SK-N-SH (cell line): ENCODE measurements at regions not wholly inside any gene's neighbourhood (a gene's known extent, or its start where the extent isn't known, plus 50 kb on each side); places are given as distances from the start of the nearest gene placed in this dataset.
"Not testable (repeated sequence)": the region's sequence is repeated elsewhere in the genome, so short reads cannot be mapped to it uniquely, and the experiment has no call there.

Experiments used
- CTCF ChIA-PET: fragments of 300-600, 350-600 bp; formaldehyde crosslinking; extraction: SDS; loops from one replicate; lab custom pipeline; 2021; lab: Yijun Ruan, JAX
- POLR2A ChIA-PET: fragments of 350-600 bp; sonication (Branson Sonifier 250); formaldehyde crosslinking; extraction: SDS; loops from one replicate; lab custom pipeline; 2020; ENCODE audit warnings: antibody characterized with exemption, inconsistent platforms; lab: Yijun Ruan, JAX
- DNase-seq: peaks from one replicate; pipeline ENCODE4 v3.0.0; 2012
- H2AFZ ChIP-seq: fragments of 200-600 bp; sonication (generic); 2 replicates; pipeline ENCODE4 v1.8.1; 2016; ENCODE audit warnings: antibody characterized with exemption, mild to moderate bottlenecking, low read depth
- H3F3A ChIP-seq: fragments of 200-600 bp; sonication (generic); replicated peaks from 2 replicates; pipeline ENCODE3; 2016; ENCODE audit warnings: antibody characterized with exemption, mild to moderate bottlenecking; ENCODE audit not compliant: insufficient read depth
- H3K27ac ChIP-seq, 2 experiments: fragments of 200-500 bp in 1 of 2; fragments of 200-600 bp in 1 of 2; sonication (Bioruptor generic) in 1 of 2; sonication (generic), shearing (Covaris generic) in 1 of 2; 2 replicates each; pipeline versions ENCODE4 v1.5.1 to v1.6.1; 2014 to 2016; ENCODE audit warnings: low read depth in 2 of 2, inconsistent platforms in 1 of 2, low read length in 1 of 2, mild to moderate bottlenecking in 1 of 2, mixed read lengths in 1 of 2
- H3K27me3 ChIP-seq: fragments of 200-600 bp; sonication (generic), shearing (Covaris generic); 2 replicates; pipeline ENCODE4 v1.6.1; 2016; ENCODE audit warnings: mixed run types; ENCODE audit not compliant: insufficient read depth
- H3K36me3 ChIP-seq, 2 experiments: fragments of 200-500 bp in 1 of 2; fragments of 200-600 bp in 1 of 2; sonication (Bioruptor generic) in 1 of 2; sonication (generic) in 1 of 2; replicated peaks in 1 of 2; 2 replicates each; pipeline versions ENCODE3 to v1.5.1; 2014 to 2016; ENCODE audit warnings: low read length in 1 of 2, mild to moderate bottlenecking in 1 of 2; ENCODE audit not compliant: insufficient read depth in 2 of 2, control insufficient read depth in 1 of 2
- H3K4me1 ChIP-seq, 2 experiments: fragments of 200-500 bp in 1 of 2; fragments of 200-600 bp in 1 of 2; sonication (Bioruptor generic) in 1 of 2; sonication (generic), shearing (Covaris generic) in 1 of 2; 2 replicates each; pipeline versions ENCODE4 v1.5.1 to v1.6.1; 2014 to 2016; ENCODE audit warnings: low read depth in 1 of 2, low read length in 1 of 2, mixed run types in 1 of 2; ENCODE audit not compliant: insufficient read depth in 2 of 2, control insufficient read depth in 1 of 2
- H3K4me2 ChIP-seq: fragments of 200-600 bp; sonication (generic), shearing (Covaris generic); 2 replicates; pipeline ENCODE4 v1.6.1; 2017; ENCODE audit warnings: mixed run types
- H3K4me3 ChIP-seq, 2 experiments: fragments of 200-500 bp in 1 of 2; fragments of 200-600 bp in 1 of 2; sonication (Bioruptor generic) in 1 of 2; sonication (generic), shearing (Covaris generic) in 1 of 2; 2 replicates each; pipeline versions ENCODE4 v1.5.1 to v1.8.1; 2014 to 2016; ENCODE audit warnings: low read depth in 2 of 2, inconsistent platforms in 1 of 2, low read length in 1 of 2, mild to moderate bottlenecking in 1 of 2, mixed read lengths in 1 of 2, moderate library complexity in 1 of 2
- H3K79me2 ChIP-seq: fragments of 200-600 bp; sonication (generic); 2 replicates; pipeline ENCODE4 v1.8.1; 2017; ENCODE audit warnings: mild to moderate bottlenecking; ENCODE audit not compliant: insufficient read depth
- H3K9ac ChIP-seq: fragments of 200-600 bp; sonication (generic); 2 replicates; pipeline ENCODE4 v1.6.1; 2017; ENCODE audit warnings: mixed run types
- H3K9me2 ChIP-seq: fragments of 200-600 bp; sonication (generic); 2 replicates; pipeline ENCODE4 v1.6.1; 2017; ENCODE audit warnings: mixed run types
- H3K9me3 ChIP-seq: fragments of 200-600 bp; sonication (generic); 2 replicates; pipeline ENCODE4 v1.6.1; 2017; ENCODE audit warnings: mixed run types, mild to moderate bottlenecking, moderate library complexity
- H4K20me1 ChIP-seq: fragments of 200-600 bp; sonication (generic); 2 replicates; pipeline ENCODE4 v1.6.1; 2017; ENCODE audit warnings: mild to moderate bottlenecking, mixed run types; ENCODE audit not compliant: insufficient read depth
- CHD2 ChIP-seq: fragments of 150-350 bp; IDR thresholded peaks from 2 replicates; pipeline ENCODE4 v1.6.1; 2018; ENCODE audit warnings: low read length; ENCODE audit not compliant: partially characterized antibody
- EP300 ChIP-seq, 2 experiments: IDR thresholded peaks; 2 replicates each; pipeline versions ENCODE4 v1.4.0 to v1.6.1; 2012; ENCODE audit warnings: borderline replicate concordance in 1 of 2, low read depth in 1 of 2, low read length in 1 of 2
- FOSL2 ChIP-seq: IDR thresholded peaks from 2 replicates; pipeline ENCODE4 v1.4.0; 2012; ENCODE audit warnings: low read depth, mild to moderate bottlenecking, moderate library complexity, borderline replicate concordance
- FOXJ3 ChIP-seq: sonication (generic); formaldehyde crosslinking; IDR thresholded peaks from 2 replicates; pipeline ENCODE4 v1.5.1; 2020; ENCODE audit warnings: mild to moderate bottlenecking, missing genetic modification reagents
- FOXM1 ChIP-seq: IDR thresholded peaks from 2 replicates; pipeline ENCODE4 v1.4.0; 2012; ENCODE audit warnings: low read depth, mild to moderate bottlenecking
- GABPA ChIP-seq: IDR thresholded peaks from 2 replicates; pipeline ENCODE4 v1.4.0; 2012; ENCODE audit warnings: low read depth, mild to moderate bottlenecking
- MEF2A ChIP-seq: IDR thresholded peaks from 2 replicates; pipeline ENCODE4 v1.4.0; 2012; ENCODE audit warnings: low read depth, borderline replicate concordance
- NRF1 ChIP-seq: IDR thresholded peaks from 2 replicates; pipeline ENCODE4 v1.6.1; 2012; ENCODE audit warnings: low read depth, mild to moderate bottlenecking, low read length
- RAD21 ChIP-seq: IDR thresholded peaks from 2 replicates; pipeline ENCODE4 v1.6.1; 2012; ENCODE audit warnings: mild to moderate bottlenecking, low read length
- RCOR1 ChIP-seq: fragments of 150-350 bp; IDR thresholded peaks from 2 replicates; pipeline ENCODE4 v1.6.1; 2017; ENCODE audit warnings: antibody characterized with exemption, low read length
- SIN3A ChIP-seq: IDR thresholded peaks from 2 replicates; pipeline ENCODE4 v1.6.1; 2012; ENCODE audit warnings: low read depth, mild to moderate bottlenecking, low read length, moderate library complexity, borderline replicate concordance
- TAF1 ChIP-seq: IDR thresholded peaks from 2 replicates; pipeline ENCODE4 v1.6.1; 2012; ENCODE audit warnings: low read depth, mild to moderate bottlenecking, low read length, moderate library complexity, borderline replicate concordance
- YY1 ChIP-seq: IDR thresholded peaks from 2 replicates; pipeline ENCODE4 v1.4.0; 2012; ENCODE audit warnings: low read depth, mild to moderate bottlenecking
- WGBS: methylation state at CpG from one replicate; pipeline ENCODE4 v1.1.6; 2017; ENCODE audit warnings: low lambda C conversion rate; 5-methylcytosine and 5-hydroxymethylcytosine counted together
- TF ChIP-seq, protein P1 (sequence below): fragments of 150-350 bp; IDR thresholded peaks from 2 replicates; pipeline ENCODE4 v1.6.1; 2016; ENCODE audit warnings: mild to moderate bottlenecking, low read depth, low read length
- TF ChIP-seq, protein P2 (sequence below): fragments of 150-350 bp; IDR thresholded peaks from 2 replicates; pipeline ENCODE4 v1.6.1; 2017; ENCODE audit warnings: antibody characterized with exemption, low read length, low read depth, borderline replicate concordance

DNA sequence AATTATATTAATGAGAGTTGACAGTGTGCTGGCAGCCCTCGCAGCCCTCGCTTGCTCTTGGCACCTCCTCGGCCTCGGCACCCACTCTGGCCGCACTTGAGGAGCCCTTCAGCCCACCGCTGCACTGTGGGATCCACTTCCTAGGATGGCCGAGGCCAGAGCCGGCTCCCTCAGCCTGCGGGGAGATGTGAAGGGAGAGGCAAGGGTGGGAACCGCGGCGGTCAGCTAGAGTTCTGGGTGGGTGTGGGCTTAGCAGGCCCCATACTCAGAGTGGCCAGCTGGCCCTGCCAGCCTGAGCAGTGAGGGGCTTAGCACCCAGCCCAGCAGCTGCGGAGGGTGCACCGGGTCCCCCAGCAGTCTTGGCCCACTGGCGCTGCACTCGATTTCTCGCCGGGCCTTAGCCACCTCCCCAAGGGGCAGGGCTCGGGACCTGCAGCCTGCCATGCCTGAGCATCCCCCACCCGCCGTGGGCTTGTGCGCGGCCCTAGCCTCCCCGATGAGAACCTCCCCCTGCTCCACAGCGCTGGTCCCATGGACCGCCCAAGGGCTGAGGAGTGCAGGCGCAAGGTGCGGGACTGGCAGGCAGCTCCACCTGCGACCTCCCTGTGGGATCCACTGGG, 68.2 kb upstream of the LRRTM4 start:
- TF ChIP-seq MEF2A = no peak
- no peak for TF ChIP-seq SIN3A
- no peak for TF ChIP-seq FOSL2
- no peak for TF ChIP-seq FOXM1
- no peak for TF ChIP-seq YY1
- TF ChIP-seq TAF1 = no peak
- no peak for TF ChIP-seq NRF1
- TF ChIP-seq, protein P1, sequence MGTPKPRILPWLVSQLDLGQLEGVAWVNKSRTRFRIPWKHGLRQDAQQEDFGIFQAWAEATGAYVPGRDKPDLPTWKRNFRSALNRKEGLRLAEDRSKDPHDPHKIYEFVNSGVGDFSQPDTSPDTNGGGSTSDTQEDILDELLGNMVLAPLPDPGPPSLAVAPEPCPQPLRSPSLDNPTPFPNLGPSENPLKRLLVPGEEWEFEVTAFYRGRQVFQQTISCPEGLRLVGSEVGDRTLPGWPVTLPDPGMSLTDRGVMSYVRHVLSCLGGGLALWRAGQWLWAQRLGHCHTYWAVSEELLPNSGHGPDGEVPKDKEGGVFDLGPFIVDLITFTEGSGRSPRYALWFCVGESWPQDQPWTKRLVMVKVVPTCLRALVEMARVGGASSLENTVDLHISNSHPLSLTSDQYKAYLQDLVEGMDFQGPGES = no peak
- TF ChIP-seq GABPA = no peak
- no peak for TF ChIP-seq RAD21
- TF ChIP-seq, all 33 proteins: peak for 0
- Histone ChIP-seq H3K27ac (no peak overlapping the region), H3K4me2 (no peak overlapping the region), H3K9me2 (no peaks in the 10 kb centered on the region), H2AFZ (no peak overlapping the region), H3K9me3 (peaks cover 3% of the 10 kb centered on the region; the same call in 1 of the 2 replicates), H3K4me3 (no peak overlapping the region), H4K20me1 (no peaks in the 10 kb centered on the region), H3K4me1 (no peaks in the 10 kb centered on the region), H3K9ac (no peak overlapping the region), H3F3A (no peaks in the 10 kb centered on the region), H3K27me3 (no peaks in the 10 kb centered on the region), H3K36me3 (no peaks in the 10 kb centered on the region), H3K79me2 (no peaks in the 10 kb centered on the region)
- no peak for DNase-seq
- ChIA-PET CTCF (no interaction called here), POLR2A (no interaction called here)
- WGBS = 51% methylated on average over 12 of the region's 29 CpGs

- POLR2A ChIA-PET, CTCF ChIA-PET: not testable (repeated sequence)
Observed at GRCh38 chr2:77592955-77593354, 70.8 kb upstream of the LRRTM4 start.

GRCh38 chr2:77602771-77603170, 80.6 kb upstream of the LRRTM4 start:
- no peaks in the 10 kb centered on the region for H3K79me2 ChIP-seq
- H3K27me3 ChIP-seq = no peaks in the 10 kb centered on the region
- H4K20me1 ChIP-seq = no peaks in the 10 kb centered on the region
- POLR2A ChIA-PET = no interaction called here
- no peak overlapping the region for H3K27ac ChIP-seq
- H3K36me3 ChIP-seq = no peaks in the 10 kb centered on the region
- no peaks in the 10 kb centered on the region for H3K9me2 ChIP-seq
- no peak for DNase-seq
- no peaks in the 10 kb centered on the region for H3F3A ChIP-seq
- no peak overlapping the region for H2AFZ ChIP-seq
- H3K9ac ChIP-seq = no peak overlapping the region
- no peak overlapping the region for H3K4me3 ChIP-seq
- TF ChIP-seq EP300 (IDR thresholded peaks at IDR 0.05; ENCODE audit: borderline replicate concordance in 1 of 2, low read depth in 1 of 2, low read length in 1 of 2) (no peak), RCOR1 (no peak), CHD2 (no peak), TAF1 (no peak), FOXJ3 (CRISPR knock-in tag) (no peak)
- TF ChIP-seq, protein P2, sequence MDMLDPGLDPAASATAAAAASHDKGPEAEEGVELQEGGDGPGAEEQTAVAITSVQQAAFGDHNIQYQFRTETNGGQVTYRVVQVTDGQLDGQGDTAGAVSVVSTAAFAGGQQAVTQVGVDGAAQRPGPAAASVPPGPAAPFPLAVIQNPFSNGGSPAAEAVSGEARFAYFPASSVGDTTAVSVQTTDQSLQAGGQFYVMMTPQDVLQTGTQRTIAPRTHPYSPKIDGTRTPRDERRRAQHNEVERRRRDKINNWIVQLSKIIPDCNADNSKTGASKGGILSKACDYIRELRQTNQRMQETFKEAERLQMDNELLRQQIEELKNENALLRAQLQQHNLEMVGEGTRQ = no peak
- H3K4me2 ChIP-seq = no peak overlapping the region
- WGBS = 4% methylated on average over 1 of the region's 1 CpG
- H3K9me3 ChIP-seq = no peaks in the 10 kb centered on the region
- CTCF ChIA-PET = no interaction called here
- H3K4me1 ChIP-seq = no peaks in the 10 kb centered on the region

More at GRCh38 chr2:77592955-77593354, 70.8 kb upstream of the LRRTM4 start:
- not testable (repeated sequence) for H3K9ac ChIP-seq, H4K20me1 ChIP-seq, DNase-seq, H3K27me3 ChIP-seq, H3K79me2 ChIP-seq, H3K4me3 ChIP-seq, H3K27ac ChIP-seq, H3K4me2 ChIP-seq, H3K9me3 ChIP-seq, H3F3A ChIP-seq, H3K36me3 ChIP-seq, H3K4me1 ChIP-seq, H3K9me2 ChIP-seq, H2AFZ ChIP-seq
- WGBS = 58% methylated on average over 11 of the region's 24 CpGs
